ENCODE measurements at regions not wholly inside any gene's neighbourhood (a gene's known extent, or its start where the extent isn't known, plus 50 kb on each side); places are given as distances from the start of the nearest gene placed in this dataset.

GRCh38 chr5:175783739-175784138, 87.6 kb upstream of the CPLX2 start:
- ATAC-seq (no peak), DNase-seq (no peak)
- Histone ChIP-seq H3K4me1 (ENCODE audit: control insufficient read depth, insufficient read depth, low read length) (no peaks in the 10 kb centered on the region), H3K27ac (ENCODE audit: low read length) (no peak overlapping the region), H3K36me3 (ENCODE audit: control insufficient read depth, insufficient read depth, low read length) (no peaks in the 10 kb centered on the region), H3K9me3 (ENCODE audit: control insufficient read depth, insufficient read depth, low read length) (no peaks in the 10 kb centered on the region), H3K4me3 (ENCODE audit: low read length) (no peak overlapping the region), H3K27me3 (ENCODE audit: control insufficient read depth, insufficient read depth, low read length) (peaks cover 2% of the 10 kb centered on the region)
- H3K27ac Mint-ChIP-seq, result no peak overlapping the region
- TF ChIP-seq, protein P1, sequence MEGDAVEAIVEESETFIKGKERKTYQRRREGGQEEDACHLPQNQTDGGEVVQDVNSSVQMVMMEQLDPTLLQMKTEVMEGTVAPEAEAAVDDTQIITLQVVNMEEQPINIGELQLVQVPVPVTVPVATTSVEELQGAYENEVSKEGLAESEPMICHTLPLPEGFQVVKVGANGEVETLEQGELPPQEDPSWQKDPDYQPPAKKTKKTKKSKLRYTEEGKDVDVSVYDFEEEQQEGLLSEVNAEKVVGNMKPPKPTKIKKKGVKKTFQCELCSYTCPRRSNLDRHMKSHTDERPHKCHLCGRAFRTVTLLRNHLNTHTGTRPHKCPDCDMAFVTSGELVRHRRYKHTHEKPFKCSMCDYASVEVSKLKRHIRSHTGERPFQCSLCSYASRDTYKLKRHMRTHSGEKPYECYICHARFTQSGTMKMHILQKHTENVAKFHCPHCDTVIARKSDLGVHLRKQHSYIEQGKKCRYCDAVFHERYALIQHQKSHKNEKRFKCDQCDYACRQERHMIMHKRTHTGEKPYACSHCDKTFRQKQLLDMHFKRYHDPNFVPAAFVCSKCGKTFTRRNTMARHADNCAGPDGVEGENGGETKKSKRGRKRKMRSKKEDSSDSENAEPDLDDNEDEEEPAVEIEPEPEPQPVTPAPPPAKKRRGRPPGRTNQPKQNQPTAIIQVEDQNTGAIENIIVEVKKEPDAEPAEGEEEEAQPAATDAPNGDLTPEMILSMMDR (IDR thresholded peaks at IDR 0.05), result no peak
- H3K27me3 Mint-ChIP-seq (ENCODE audit: low read depth in 2 of 2), result peaks cover 24 to 49% of the 10 kb centered on the region in 2 donors
- no peak overlapping the region for H3K4me3 Mint-ChIP-seq
- no peaks in the 10 kb centered on the region for H3K9me3 Mint-ChIP-seq
- no peaks in the 10 kb centered on the region for H3K36me3 Mint-ChIP-seq
- no peaks in the 10 kb centered on the region for H3K4me1 Mint-ChIP-seq
- intact Hi-C loops (cut with micrococcal nuclease), result no loop called here

GRCh38 chr5:175784230-175784629, 87.1 kb upstream of the CPLX2 start:
- Histone ChIP-seq H3K27me3 (ENCODE audit: control insufficient read depth, insufficient read depth, low read length) (peaks cover 2% of the 10 kb centered on the region), H3K36me3 (ENCODE audit: control insufficient read depth, insufficient read depth, low read length) (no peaks in the 10 kb centered on the region), H3K9me3 (ENCODE audit: control insufficient read depth, insufficient read depth, low read length) (no peaks in the 10 kb centered on the region), H3K4me3 (ENCODE audit: low read length) (no peak overlapping the region), H3K4me1 (ENCODE audit: control insufficient read depth, insufficient read depth, low read length) (no peaks in the 10 kb centered on the region), H3K27ac (ENCODE audit: low read length) (no peak overlapping the region)
- H3K9me3 Mint-ChIP-seq, result no peaks in the 10 kb centered on the region
- no peak for DNase-seq
- no peak for ATAC-seq
- H3K27ac Mint-ChIP-seq, result no peak overlapping the region
- TF ChIP-seq, protein P1 (IDR thresholded peaks at IDR 0.05), result no peak
- intact Hi-C loops (cut with micrococcal nuclease), result no loop called here
- no peaks in the 10 kb centered on the region for H3K4me1 Mint-ChIP-seq
- peaks cover 24 to 54% of the 10 kb centered on the region in 2 donors for H3K27me3 Mint-ChIP-seq (ENCODE audit: low read depth in 2 of 2)
- no peaks in the 10 kb centered on the region for H3K36me3 Mint-ChIP-seq
- WGBS (ENCODE audit: insufficient coverage), result 88% methylated on average over 1 of the region's 1 CpG
- no peak overlapping the region for H3K4me3 Mint-ChIP-seq

DNA sequence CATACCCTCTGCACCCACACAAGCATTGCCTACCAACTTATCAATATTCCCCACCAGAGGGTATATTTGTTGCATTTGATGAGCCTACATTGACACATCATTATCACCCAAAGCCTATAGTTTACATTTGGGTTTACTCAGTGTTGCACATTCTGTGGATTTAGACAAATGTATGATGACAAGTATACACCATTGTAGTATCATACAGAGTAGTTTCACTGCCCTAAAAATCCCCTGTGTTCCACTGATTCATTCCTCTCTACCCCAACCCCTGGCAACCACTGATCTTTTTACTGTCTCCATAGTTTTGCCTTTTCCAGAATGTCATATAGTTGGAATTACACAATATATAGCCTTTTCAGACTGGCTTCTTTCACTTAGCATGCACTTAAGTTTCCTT, 85.7 kb upstream of the CPLX2 start:
- intact Hi-C loops (cut with micrococcal nuclease), result no loop called here
- H3K36me3 Mint-ChIP-seq, result no peaks in the 10 kb centered on the region

More for the DNA sequence above, 85.7 kb upstream of the CPLX2 start:
- no peaks in the 10 kb centered on the region for H3K36me3 ChIP-seq (ENCODE audit: control insufficient read depth, insufficient read depth, low read length)
- no peaks in the 10 kb centered on the region for H3K4me1 ChIP-seq (ENCODE audit: control insufficient read depth, insufficient read depth, low read length)
- H3K4me1 Mint-ChIP-seq, result no peaks in the 10 kb centered on the region
- H3K9me3 ChIP-seq (ENCODE audit: control insufficient read depth, insufficient read depth, low read length), result no peaks in the 10 kb centered on the region
- ATAC-seq (no peak), DNase-seq (no peak)
- H3K27me3 Mint-ChIP-seq (ENCODE audit: low read depth in 2 of 2), result peaks cover 18 to 54% of the 10 kb centered on the region in 2 donors
- no peaks in the 10 kb centered on the region for H3K9me3 Mint-ChIP-seq
- H3K27ac Mint-ChIP-seq, result no peak overlapping the region
- H3K4me3 ChIP-seq (ENCODE audit: low read length), result no peak overlapping the region
- H3K27me3 ChIP-seq (ENCODE audit: control insufficient read depth, insufficient read depth, low read length), result peaks cover 2% of the 10 kb centered on the region
- no peak overlapping the region for H3K4me3 Mint-ChIP-seq
- TF ChIP-seq, protein P1 (IDR thresholded peaks at IDR 0.05), result no peak
- no peak overlapping the region for H3K27ac ChIP-seq (ENCODE audit: low read length)
